Smooth muscle cell (in vitro differentiated cells): ENCODE measurements at regions not wholly inside any gene's neighbourhood (a gene's known extent, or its start where the extent isn't known, plus 50 kb on each side); places are given as distances from the start of the nearest gene placed in this dataset.

ENCODE experiments used
- DNase-seq: peaks from one replicate; lab custom pipeline; 2025; ENCODE audit not compliant: unreplicated experiment; lab: John Stamatoyannopoulos, UW
- H2AFZ ChIP-seq: fragments of 200-600 bp; sonication (generic); 2 replicates; pipeline ENCODE4 v1.6.0; 2016; ENCODE audit warnings: antibody characterized with exemption, low read depth, mild to moderate bottlenecking
- H3F3A ChIP-seq: fragments of 200-600 bp; sonication (generic); 2 replicates; pipeline ENCODE4 v1.6.0; 2017; ENCODE audit warnings: antibody characterized with exemption, low read depth
- H3K27ac ChIP-seq: fragments of 200-600 bp; sonication (generic); 2 replicates; pipeline ENCODE4 v1.5.1; 2016; ENCODE audit warnings: low read depth, mild to moderate bottlenecking
- H3K27me3 ChIP-seq: fragments of 200-600 bp; sonication (generic); 2 replicates; pipeline ENCODE4 v1.6.1; 2016; ENCODE audit warnings: low read depth, mild to moderate bottlenecking
- H3K36me3 ChIP-seq: fragments of 200-600 bp; sonication (generic); 2 replicates; pipeline ENCODE4 v1.5.1; 2016; ENCODE audit warnings: low read depth
- H3K4me1 ChIP-seq: fragments of 200-600 bp; sonication (generic); 2 replicates; pipeline ENCODE4 v1.5.1; 2016; ENCODE audit warnings: low read depth
- H3K4me2 ChIP-seq: fragments of 200-600 bp; sonication (generic); 2 replicates; pipeline ENCODE4 v1.6.0; 2016; ENCODE audit warnings: mild to moderate bottlenecking
- H3K4me3 ChIP-seq: fragments of 200-600 bp; sonication (generic); 2 replicates; pipeline ENCODE4 v1.5.1; 2016; ENCODE audit warnings: mild to moderate bottlenecking
- H3K79me2 ChIP-seq: fragments of 200-600 bp; sonication (generic); 2 replicates; pipeline ENCODE4 v1.6.0; 2016; ENCODE audit warnings: low read depth, mild to moderate bottlenecking
- H3K9ac ChIP-seq: fragments of 200-600 bp; sonication (generic); 2 replicates; pipeline ENCODE4 v1.6.0; 2016; ENCODE audit warnings: low read depth
- H3K9me3 ChIP-seq: fragments of 200-600 bp; sonication (generic); replicated peaks from 2 replicates; pipeline ENCODE4 v1.5.1; 2016; ENCODE audit warnings: low read depth
- H4K20me1 ChIP-seq: fragments of 200-600 bp; sonication (generic); 2 replicates; pipeline ENCODE4 v1.6.0; 2016; ENCODE audit warnings: low read depth
- CTCF ChIP-seq: fragments of 200-600 bp; sonication (generic); IDR thresholded peaks from 2 replicates; pipeline ENCODE4 v1.5.1; 2017; ENCODE audit warnings: borderline replicate concordance, mild to moderate bottlenecking, antibody characterized with exemption; ENCODE audit not compliant: insufficient read depth, poor library complexity, severe bottlenecking
- WGBS: methylation state at CpG from one replicate; pipeline ENCODE4 v1.1.7; 2016; ENCODE audit warnings: low lambda C conversion rate; 5-methylcytosine and 5-hydroxymethylcytosine counted together

GRCh38 chr4:66647476-66647875, 897.8 kb downstream of the CENPC start:
- no peaks in the 10 kb centered on the region for H3K9me3 ChIP-seq
- no peak for DNase-seq
- no peaks in the 10 kb centered on the region for H3K4me1 ChIP-seq
- no peak overlapping the region for H3K9ac ChIP-seq
- no peaks in the 10 kb centered on the region for H3K79me2 ChIP-seq
- TF ChIP-seq CTCF, result no peak
- H3K27ac ChIP-seq, result no peak overlapping the region
- no peaks in the 10 kb centered on the region for H3F3A ChIP-seq
- no peak overlapping the region for H2AFZ ChIP-seq
- no peak overlapping the region for H3K4me3 ChIP-seq
- H3K27me3 ChIP-seq, result no peaks in the 10 kb centered on the region
- no peak overlapping the region for H3K4me2 ChIP-seq
- H4K20me1 ChIP-seq, result no peaks in the 10 kb centered on the region
- no peaks in the 10 kb centered on the region for H3K36me3 ChIP-seq

- H4K20me1 ChIP-seq, result no peaks in the 10 kb centered on the region
- no peak overlapping the region for H2AFZ ChIP-seq
- no peaks in the 10 kb centered on the region for H3K4me1 ChIP-seq
- H3K4me2 ChIP-seq, result no peak overlapping the region
- 85% methylated on average over 5 of the region's 5 CpGs for WGBS
- H3K4me3 ChIP-seq, result no peak overlapping the region
- DNase-seq, result no peak
- no peaks in the 10 kb centered on the region for H3F3A ChIP-seq
- no peaks in the 10 kb centered on the region for H3K9me3 ChIP-seq
- H3K27me3 ChIP-seq, result no peaks in the 10 kb centered on the region
- no peaks in the 10 kb centered on the region for H3K79me2 ChIP-seq
- no peak overlapping the region for H3K27ac ChIP-seq
- no peaks in the 10 kb centered on the region for H3K36me3 ChIP-seq
- H3K9ac ChIP-seq, result no peak overlapping the region
- no peak for TF ChIP-seq CTCF
Measured at GRCh38 chr4:66640233-66640990, 904.9 kb downstream of the CENPC start.

- no peaks in the 10 kb centered on the region for H3K36me3 ChIP-seq
- H3K9ac ChIP-seq, result no peak overlapping the region
- no peaks in the 10 kb centered on the region for H3K9me3 ChIP-seq
- H3K27ac ChIP-seq, result no peak overlapping the region
- H3K4me1 ChIP-seq, result no peaks in the 10 kb centered on the region
- H2AFZ ChIP-seq, result no peak overlapping the region
- H3K4me3 ChIP-seq, result no peak overlapping the region
- H3F3A ChIP-seq, result no peaks in the 10 kb centered on the region
- H3K79me2 ChIP-seq, result no peaks in the 10 kb centered on the region
- no peak overlapping the region for H3K4me2 ChIP-seq
- TF ChIP-seq CTCF, result no peak
- no peaks in the 10 kb centered on the region for H4K20me1 ChIP-seq
- H3K27me3 ChIP-seq, result no peaks in the 10 kb centered on the region
- no peak for DNase-seq
Measured at GRCh38 chr4:66639361-66639760, 905.9 kb downstream of the CENPC start.

- no peaks in the 10 kb centered on the region for H3K4me1 ChIP-seq
- no peaks in the 10 kb centered on the region for H4K20me1 ChIP-seq
- no peak overlapping the region for H2AFZ ChIP-seq
- no peak overlapping the region for H3K4me2 ChIP-seq
- H3K27me3 ChIP-seq, result no peaks in the 10 kb centered on the region
- H3K9ac ChIP-seq, result no peak overlapping the region
- no peaks in the 10 kb centered on the region for H3F3A ChIP-seq
- H3K9me3 ChIP-seq, result no peaks in the 10 kb centered on the region
- no peak for DNase-seq
- no peak overlapping the region for H3K4me3 ChIP-seq
- no peak for TF ChIP-seq CTCF
- WGBS, result 100% methylated on average over 2 of the region's 2 CpGs
- no peak overlapping the region for H3K27ac ChIP-seq
- no peaks in the 10 kb centered on the region for H3K36me3 ChIP-seq
- no peaks in the 10 kb centered on the region for H3K79me2 ChIP-seq
Measured at GRCh38 chr4:66636349-66636748, 909.0 kb downstream of the CENPC start.
